Duodenal mucosa (tissue), 2 donors: ENCODE measurements at regions not wholly inside any gene's neighbourhood (a gene's known extent, or its start where the extent isn't known, plus 50 kb on each side); places are given as distances from the start of the nearest gene placed in this dataset.

Experiments used
- H3K27ac ChIP-seq: one replicate; pipeline ENCODE4 v1.7.0; 2013; ENCODE audit warnings: low read depth, low read length
- H3K27me3 ChIP-seq, 2 donors: one replicate each; pipeline ENCODE4 v1.7.0; 2013; ENCODE audit warnings: low read length in 2 of 2, control low read depth in 1 of 2; ENCODE audit not compliant: insufficient read depth in 2 of 2, control insufficient read depth in 1 of 2
- H3K36me3 ChIP-seq, 2 donors: one replicate each; pipeline ENCODE4 v1.7.0; 2013; ENCODE audit warnings: low read length in 2 of 2, control low read depth in 1 of 2; ENCODE audit not compliant: insufficient read depth in 2 of 2, control insufficient read depth in 1 of 2
- H3K4me1 ChIP-seq, 2 donors: one replicate each; pipeline ENCODE4 v1.7.0; 2013; ENCODE audit warnings: low read length in 2 of 2, control low read depth in 1 of 2; ENCODE audit not compliant: insufficient read depth in 2 of 2, control insufficient read depth in 1 of 2
- H3K4me3 ChIP-seq, 2 donors: one replicate each; pipeline ENCODE4 v1.7.0; 2013; ENCODE audit warnings: low read length in 2 of 2, low read depth in 1 of 2
- H3K9ac ChIP-seq, 2 donors: one replicate each; pipeline ENCODE4 v1.7.0; 2013; ENCODE audit warnings: low read length in 2 of 2, low read depth in 1 of 2
- H3K9me3 ChIP-seq, 2 donors: one replicate each; pipeline ENCODE4 v1.7.0; 2013; ENCODE audit warnings: low read length in 2 of 2, control low read depth in 1 of 2; ENCODE audit not compliant: control insufficient read depth in 1 of 2

DNA sequence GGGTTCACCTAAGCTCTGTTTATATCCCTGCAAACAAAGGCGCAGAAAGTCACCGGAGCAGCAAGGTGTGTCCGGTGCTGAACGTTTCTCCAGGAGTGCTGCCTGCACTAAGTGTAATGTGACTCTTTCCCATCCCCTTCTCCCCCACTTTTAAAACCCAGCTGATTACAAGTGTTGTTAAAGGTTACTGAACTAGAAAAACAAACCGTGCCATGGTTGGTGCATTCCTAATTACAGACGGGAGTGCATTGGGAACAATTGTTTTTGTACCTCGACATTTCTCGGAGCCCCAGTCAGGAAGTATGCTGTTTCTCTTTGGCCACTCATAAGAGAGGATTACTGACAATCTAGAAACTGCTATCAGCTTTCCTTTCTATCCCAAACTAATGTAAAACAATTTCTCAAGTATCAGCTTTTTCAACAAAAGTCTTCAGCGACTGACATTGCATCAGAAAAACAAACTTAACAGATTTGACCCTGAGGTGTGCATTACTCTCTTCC, 441.0 kb upstream of the SALL1 start:
- no peaks in the 10 kb centered on the region for H3K27me3 ChIP-seq
- H3K27ac ChIP-seq, result no peak overlapping the region
- no peaks in the 10 kb centered on the region for H3K36me3 ChIP-seq
- H3K4me1 ChIP-seq, result no peaks in the 10 kb centered on the region
- H3K9me3 ChIP-seq, result no peaks in the 10 kb centered on the region
- no peak overlapping the region for H3K9ac ChIP-seq
- no peak overlapping the region for H3K4me3 ChIP-seq

DNA sequence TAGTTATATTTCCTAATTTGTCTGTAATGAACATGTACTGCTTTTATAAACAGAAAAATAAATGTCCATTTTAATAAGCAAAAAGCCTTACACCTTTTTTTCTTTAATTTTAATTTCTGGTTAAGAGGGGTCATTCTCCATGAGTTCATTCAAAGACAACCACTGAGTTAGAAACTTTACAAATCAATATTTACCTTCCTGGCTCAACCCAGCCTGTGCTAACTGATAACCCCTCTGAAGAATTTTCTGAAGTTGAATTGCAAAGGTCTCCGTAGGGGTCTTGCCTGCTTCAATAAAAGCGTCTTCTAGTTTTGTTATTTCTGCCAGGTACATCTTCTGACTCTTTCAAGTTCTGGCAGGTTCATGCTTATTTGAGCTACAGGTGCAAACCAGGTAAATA, 440.4 kb upstream of the SALL1 start:
- Histone ChIP-seq H3K4me3 (no peak overlapping the region), H3K9me3 (no peaks in the 10 kb centered on the region), H3K9ac (no peak overlapping the region), H3K27me3 (no peaks in the 10 kb centered on the region), H3K27ac (no peak overlapping the region), H3K36me3 (no peaks in the 10 kb centered on the region), H3K4me1 (no peaks in the 10 kb centered on the region)

DNA sequence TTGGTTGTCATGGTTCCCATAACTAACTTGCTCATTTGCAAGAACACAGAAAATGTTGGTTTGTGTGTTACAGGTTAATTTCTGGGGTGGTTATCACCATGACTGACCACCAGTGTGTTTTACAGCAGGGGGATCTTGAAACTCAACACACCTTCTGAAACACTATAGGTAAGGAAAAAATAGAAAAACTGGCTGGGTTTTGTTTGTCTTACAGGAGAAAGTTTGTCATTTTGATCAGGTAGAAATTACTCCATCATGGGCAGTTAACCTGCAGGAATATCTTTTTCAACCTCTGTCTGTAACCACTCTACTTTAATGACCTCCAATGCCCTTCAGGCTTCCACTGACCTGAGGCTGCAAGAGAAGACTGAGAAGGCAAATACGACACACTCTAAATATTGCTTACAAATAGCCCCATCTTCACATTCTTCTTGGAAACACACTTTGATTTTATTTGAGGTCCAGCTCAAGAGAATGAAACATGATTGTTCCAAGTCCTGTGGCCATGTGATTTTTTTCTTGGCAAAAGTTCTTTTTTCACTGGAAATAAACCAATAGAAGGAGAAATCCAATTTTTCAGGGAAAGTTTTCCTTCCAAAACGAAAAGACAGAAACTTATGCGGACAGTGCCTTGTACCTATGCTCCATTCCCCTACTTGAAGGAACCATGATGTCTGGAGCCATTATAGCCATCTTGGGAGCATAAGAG, 428.7 kb upstream of the SALL1 start:
- no peaks in the 10 kb centered on the region for H3K9me3 ChIP-seq
- H3K4me3 ChIP-seq, result no peak overlapping the region
- no peaks in the 10 kb centered on the region for H3K36me3 ChIP-seq
- no peak overlapping the region for H3K27ac ChIP-seq
- H3K4me1 ChIP-seq, result no peaks in the 10 kb centered on the region
- H3K9ac ChIP-seq, result no peak overlapping the region
- H3K27me3 ChIP-seq, result no peaks in the 10 kb centered on the region

DNA sequence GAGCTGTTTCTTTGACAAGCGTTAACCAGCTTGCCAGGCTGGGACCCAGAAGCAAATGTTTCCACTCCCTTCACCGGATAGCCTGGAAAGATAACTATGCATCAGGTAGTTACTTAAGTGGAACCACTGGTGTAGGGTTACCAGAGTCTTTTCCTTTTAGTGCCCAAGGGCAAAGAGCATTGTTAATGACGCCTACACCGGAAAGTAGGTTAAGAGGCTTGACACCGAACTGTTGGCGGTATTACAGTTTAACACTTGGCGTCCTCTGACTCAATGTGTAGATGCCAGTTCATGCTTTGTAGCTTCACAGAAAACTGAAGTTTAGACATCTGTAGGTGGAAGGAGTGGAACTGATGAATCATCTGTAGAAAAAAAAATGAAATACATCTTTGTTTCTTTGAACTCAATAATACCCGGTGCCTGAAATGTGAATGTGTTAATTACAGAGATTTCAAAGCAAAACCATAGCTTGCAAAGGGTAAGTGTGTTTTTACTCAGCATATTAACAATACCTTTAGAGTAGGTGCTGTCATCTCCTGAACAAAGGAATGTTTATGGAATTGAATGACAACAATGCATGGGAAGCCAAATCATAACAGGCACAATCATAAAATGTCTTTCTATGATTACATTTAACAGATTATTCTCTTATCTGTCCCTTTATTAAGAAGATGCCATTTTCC, 426.7 kb upstream of the SALL1 start:
- Histone ChIP-seq H3K9ac (no peak overlapping the region), H3K4me1 (no peaks in the 10 kb centered on the region), H3K27me3 (no peaks in the 10 kb centered on the region), H3K27ac (no peak overlapping the region), H3K36me3 (no peaks in the 10 kb centered on the region), H3K9me3 (no peaks in the 10 kb centered on the region), H3K4me3 (no peak overlapping the region)

DNA sequence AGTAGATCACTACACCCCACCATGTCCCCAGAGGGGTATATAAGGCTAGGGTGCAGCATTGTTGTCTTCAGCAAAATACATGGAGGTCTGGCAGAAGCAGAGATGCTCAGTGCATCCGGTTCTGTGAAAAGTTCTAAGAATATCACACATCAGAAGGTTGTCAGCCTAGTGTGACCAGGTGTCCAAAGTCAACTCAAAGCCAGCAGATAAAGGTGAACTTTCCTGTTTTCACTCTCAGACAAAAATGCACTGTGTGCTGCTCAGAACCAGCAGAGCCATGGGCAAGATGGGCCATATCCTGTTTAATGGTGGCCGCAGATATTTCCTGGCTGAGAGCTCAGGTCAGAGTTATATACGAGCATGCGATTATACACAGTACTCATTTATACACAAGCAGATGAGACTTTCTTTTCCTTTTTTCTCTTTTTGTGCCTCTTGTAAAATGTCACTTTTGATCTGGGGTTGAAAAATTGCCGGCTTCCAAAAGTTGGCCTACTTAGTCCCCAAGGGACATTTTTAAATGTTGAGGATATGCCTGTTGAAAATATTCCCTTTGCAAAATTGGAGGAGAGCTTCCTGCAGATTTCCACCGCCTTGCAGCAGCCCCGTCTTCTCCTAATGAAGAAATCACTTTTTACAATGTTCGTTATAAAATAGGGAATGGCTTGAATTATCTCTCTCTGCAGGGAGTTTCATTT, 425.6 kb upstream of the SALL1 start:
- H3K27ac ChIP-seq, result no peak overlapping the region
- H3K27me3 ChIP-seq, result no peaks in the 10 kb centered on the region
- H3K9me3 ChIP-seq, result no peaks in the 10 kb centered on the region
- no peak overlapping the region for H3K4me3 ChIP-seq
- H3K9ac ChIP-seq, result no peak overlapping the region
- no peaks in the 10 kb centered on the region for H3K4me1 ChIP-seq
- no peaks in the 10 kb centered on the region for H3K36me3 ChIP-seq

DNA sequence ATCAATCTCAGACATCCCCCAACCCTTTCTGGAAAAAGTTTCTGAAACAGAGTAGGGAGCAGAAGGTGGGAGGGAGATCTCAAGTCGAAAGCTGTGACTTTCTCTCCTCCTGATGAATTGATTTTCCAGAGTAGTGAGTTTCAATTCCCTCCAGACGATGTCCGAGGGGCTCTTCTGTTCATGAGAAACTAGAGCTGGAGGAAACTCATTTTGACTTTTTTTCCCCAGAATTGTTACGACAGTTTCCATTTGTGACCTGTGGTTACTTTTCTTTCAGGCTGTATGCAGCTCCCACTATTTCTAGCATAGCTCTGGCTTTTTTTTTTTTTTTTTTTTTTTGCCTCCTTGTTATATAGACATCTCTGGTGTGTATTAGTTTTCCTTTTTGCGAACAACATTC, 422.1 kb upstream of the SALL1 start:
- Histone ChIP-seq H3K4me1 (no peaks in the 10 kb centered on the region), H3K36me3 (no peaks in the 10 kb centered on the region), H3K9ac (no peak overlapping the region), H3K27me3 (no peaks in the 10 kb centered on the region), H3K27ac (no peak overlapping the region), H3K4me3 (no peak overlapping the region), H3K9me3 (no peaks in the 10 kb centered on the region)

DNA sequence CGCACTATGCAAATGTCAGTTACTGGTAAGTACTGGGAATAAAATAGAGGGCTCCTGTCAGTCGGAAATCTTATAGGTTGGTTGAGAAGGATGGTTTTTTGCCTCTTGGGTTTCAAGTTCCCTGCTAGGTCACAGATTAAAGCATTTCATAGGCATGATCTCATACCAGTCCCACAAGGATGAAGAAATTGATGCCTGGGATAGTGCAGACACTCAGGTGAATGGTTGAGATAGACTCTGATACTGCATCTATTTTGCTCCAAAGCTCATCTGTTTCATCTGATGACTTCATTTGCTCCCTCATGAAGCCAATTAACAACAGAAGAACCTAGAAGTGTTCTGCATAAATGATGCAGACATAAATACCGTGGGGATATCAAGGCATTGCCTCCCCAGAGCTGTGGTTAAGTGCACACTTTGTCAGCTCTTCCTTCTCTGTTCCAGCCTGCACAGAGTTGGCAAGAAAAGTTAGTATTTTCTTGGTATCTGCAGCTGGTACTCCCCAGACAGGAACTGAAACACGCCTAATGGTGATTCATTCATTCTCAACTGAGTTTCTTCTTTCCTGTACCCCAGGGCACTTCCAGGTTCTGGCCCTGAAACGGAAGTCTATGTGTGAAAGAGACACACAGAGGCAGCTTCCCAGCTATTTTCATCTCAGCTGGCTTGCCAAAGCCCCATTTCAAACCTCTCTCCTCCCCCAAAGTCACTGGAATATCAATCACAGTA, 418.3 kb upstream of the SALL1 start:
- H3K27me3 ChIP-seq, result no peaks in the 10 kb centered on the region
- H3K27ac ChIP-seq, result no peak overlapping the region
- no peaks in the 10 kb centered on the region for H3K9me3 ChIP-seq
- H3K36me3 ChIP-seq, result no peaks in the 10 kb centered on the region
- H3K4me3 ChIP-seq, result no peak overlapping the region
- H3K9ac ChIP-seq, result no peak overlapping the region
- H3K4me1 ChIP-seq, result no peaks in the 10 kb centered on the region

DNA sequence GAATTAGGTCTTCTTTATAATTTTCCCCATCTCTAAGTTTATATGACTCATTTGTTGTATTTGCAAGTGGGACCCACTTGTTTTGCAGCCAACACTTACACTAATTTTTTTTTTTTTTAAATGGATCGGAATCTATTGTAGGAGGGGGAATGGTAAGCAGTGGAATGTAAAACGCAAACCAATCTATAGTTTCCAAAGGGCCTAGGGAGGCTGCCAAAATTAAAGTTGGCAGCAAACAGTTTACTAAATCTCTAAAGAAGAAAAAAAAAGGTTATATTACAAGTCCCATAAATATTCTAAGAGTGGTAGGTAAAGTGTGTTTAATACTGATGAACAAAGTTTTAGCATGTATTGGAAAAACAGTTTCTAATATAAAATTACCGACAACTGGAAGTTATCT, 416.8 kb upstream of the SALL1 start:
- Histone ChIP-seq H3K27me3 (no peaks in the 10 kb centered on the region), H3K36me3 (no peaks in the 10 kb centered on the region), H3K9me3 (no peaks in the 10 kb centered on the region), H3K9ac (no peak overlapping the region), H3K27ac (no peak overlapping the region), H3K4me3 (no peak overlapping the region), H3K4me1 (no peaks in the 10 kb centered on the region)

DNA sequence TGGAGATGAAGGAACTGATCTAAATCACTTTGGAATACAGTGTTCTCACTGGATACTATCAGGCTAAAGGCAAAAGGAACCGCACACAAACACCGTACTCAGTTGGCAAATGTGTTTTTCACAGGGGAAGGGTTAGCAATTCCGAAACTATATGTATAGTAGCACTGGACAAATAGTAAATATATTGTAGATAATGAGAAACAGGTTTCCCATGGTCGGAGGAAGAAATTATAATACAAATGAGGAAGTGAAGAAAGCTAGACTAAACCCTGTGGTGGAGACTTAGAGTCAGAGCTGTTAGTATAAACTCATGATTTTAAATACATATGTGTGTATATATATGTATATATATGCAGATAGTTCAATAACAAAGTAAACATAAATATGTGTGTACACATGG, 414.1 kb upstream of the SALL1 start:
- Histone ChIP-seq H3K9ac (no peak overlapping the region), H3K4me1 (no peaks in the 10 kb centered on the region), H3K27me3 (no peaks in the 10 kb centered on the region), H3K9me3 (no peaks in the 10 kb centered on the region), H3K36me3 (no peaks in the 10 kb centered on the region), H3K4me3 (no peak overlapping the region), H3K27ac (no peak overlapping the region)

DNA sequence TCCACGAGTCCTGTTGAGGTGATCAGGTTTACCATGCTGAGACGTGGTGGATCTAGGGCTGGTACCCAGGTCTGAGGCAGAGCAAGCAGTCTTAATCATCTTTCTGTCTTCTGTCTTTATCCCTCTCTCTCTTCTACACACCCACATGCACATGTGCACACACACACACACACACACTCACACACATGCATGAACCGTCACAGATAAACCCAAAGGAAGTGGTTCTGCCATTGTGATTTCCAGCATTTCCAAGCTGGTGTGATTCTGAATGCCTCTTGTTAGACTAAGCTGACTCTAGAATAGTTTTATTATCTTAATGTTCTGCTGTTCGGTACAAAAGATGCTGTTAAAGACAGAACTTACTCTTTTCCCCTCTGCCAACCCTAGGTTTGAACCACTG, 411.8 kb upstream of the SALL1 start:
- Histone ChIP-seq H3K9me3 (no peaks in the 10 kb centered on the region), H3K9ac (no peak overlapping the region), H3K27me3 (no peaks in the 10 kb centered on the region)

More for the DNA sequence above, 411.8 kb upstream of the SALL1 start:
- Histone ChIP-seq H3K27ac (no peak overlapping the region), H3K4me1 (no peaks in the 10 kb centered on the region), H3K4me3 (no peak overlapping the region), H3K36me3 (no peaks in the 10 kb centered on the region)
